ENCODE measurements at regions not wholly inside any gene's neighbourhood (a gene's known extent, or its start where the extent isn't known, plus 50 kb on each side); places are given as distances from the start of the nearest gene placed in this dataset.

DNA sequence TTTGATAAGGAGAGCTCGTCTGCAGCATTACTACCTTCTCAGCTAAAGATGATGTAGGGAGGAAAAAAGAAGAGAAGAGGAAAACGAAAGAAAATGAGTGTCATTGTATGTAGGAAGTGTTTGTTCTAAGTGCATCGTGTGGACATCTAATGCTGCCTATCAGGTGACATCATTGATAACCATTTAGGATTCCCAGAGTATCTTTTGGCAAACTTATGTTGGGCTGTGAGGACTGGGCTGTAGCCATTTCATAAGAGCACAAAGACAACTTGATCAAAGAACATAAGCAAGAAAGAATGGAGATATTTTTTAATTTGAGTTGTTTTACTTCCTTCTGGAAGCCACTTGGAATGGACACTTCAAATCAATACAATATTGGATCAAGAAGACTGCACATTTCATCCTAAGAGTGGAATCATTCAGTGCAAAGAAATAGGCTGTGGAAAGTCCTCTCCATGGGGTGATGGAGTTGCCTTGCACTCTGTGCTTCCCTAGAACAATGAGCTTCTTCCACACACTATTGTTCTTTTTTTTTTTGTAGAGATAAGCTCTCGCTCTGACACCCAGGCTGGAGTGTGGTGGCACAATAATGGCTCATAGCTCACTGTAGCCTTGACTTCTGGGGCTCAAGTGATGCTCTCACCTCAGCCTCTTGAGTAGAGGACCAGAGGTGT is 52.4 kb upstream of the UBL3 start:
- TF ChIP-seq EZH2 (IDR thresholded peaks at IDR 0.05; ENCODE audit: borderline replicate concordance, low read depth, low read length, severe bottlenecking): no peak
- TF ChIP-seq, protein P1, sequence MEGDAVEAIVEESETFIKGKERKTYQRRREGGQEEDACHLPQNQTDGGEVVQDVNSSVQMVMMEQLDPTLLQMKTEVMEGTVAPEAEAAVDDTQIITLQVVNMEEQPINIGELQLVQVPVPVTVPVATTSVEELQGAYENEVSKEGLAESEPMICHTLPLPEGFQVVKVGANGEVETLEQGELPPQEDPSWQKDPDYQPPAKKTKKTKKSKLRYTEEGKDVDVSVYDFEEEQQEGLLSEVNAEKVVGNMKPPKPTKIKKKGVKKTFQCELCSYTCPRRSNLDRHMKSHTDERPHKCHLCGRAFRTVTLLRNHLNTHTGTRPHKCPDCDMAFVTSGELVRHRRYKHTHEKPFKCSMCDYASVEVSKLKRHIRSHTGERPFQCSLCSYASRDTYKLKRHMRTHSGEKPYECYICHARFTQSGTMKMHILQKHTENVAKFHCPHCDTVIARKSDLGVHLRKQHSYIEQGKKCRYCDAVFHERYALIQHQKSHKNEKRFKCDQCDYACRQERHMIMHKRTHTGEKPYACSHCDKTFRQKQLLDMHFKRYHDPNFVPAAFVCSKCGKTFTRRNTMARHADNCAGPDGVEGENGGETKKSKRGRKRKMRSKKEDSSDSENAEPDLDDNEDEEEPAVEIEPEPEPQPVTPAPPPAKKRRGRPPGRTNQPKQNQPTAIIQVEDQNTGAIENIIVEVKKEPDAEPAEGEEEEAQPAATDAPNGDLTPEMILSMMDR (IDR thresholded peaks at IDR 0.05; ENCODE audit: extremely low read depth in 1 of 2, insufficient read depth in 1 of 2, low read depth in 1 of 2, low read length in 2 of 2): no peak
